GM12892 (cell line): ENCODE measurements at regions not wholly inside any gene's neighbourhood (a gene's known extent, or its start where the extent isn't known, plus 50 kb on each side); places are given as distances from the start of the nearest gene placed in this dataset.

Experiments used
- POLR2A ChIP-seq: IDR thresholded peaks from 2 replicates; pipeline ENCODE4 v1.6.1; 2011; ENCODE audit warnings: low read depth, low read length, control low read depth
- POLR2AphosphoS5 ChIP-seq: IDR thresholded peaks from 2 replicates; pipeline ENCODE4 v1.6.1; 2011; ENCODE audit warnings: low read depth, low read length, control low read depth
- TAF1 ChIP-seq: IDR thresholded peaks from 2 replicates; pipeline ENCODE4 v1.6.1; 2011; ENCODE audit warnings: low read depth, mild to moderate bottlenecking, control low read depth, low read length, borderline replicate concordance

GRCh38 chr4:58606303-58606702 lies 1496.1 kb upstream of the IGFBP7 start:
- TF ChIP-seq POLR2A, result no peak
- no peak for TF ChIP-seq POLR2AphosphoS5
- no peak for TF ChIP-seq TAF1
